Esophagus squamous epithelium (tissue), 5 donors: ENCODE measurements at regions not wholly inside any gene's neighbourhood (a gene's known extent, or its start where the extent isn't known, plus 50 kb on each side); places are given as distances from the start of the nearest gene placed in this dataset.

ENCODE experiments used
- DNase-seq: peaks from one replicate; lab custom pipeline; 2025; lab: John Stamatoyannopoulos, UW
- H3K27ac ChIP-seq, 4 donors: fragments of 200-600 bp; sonication (generic); one replicate each; pipeline ENCODE4 v1.5.1; 2016 to 2019; ENCODE audit warnings: mild to moderate bottlenecking in 1 of 4
- H3K27me3 ChIP-seq, 4 donors: fragments of 200-600 bp; sonication (generic); 1 replicate in 3 of 4; 2 replicates in 1 of 4; pipeline versions ENCODE4 v1.5.1 to v1.6.0; 2017 to 2021; ENCODE audit warnings: antibody characterized with exemption in 1 of 4
- H3K36me3 ChIP-seq, 3 donors: fragments of 200-600 bp; sonication (generic); one replicate each; pipeline ENCODE4 v1.5.1; 2016 to 2019
- H3K4me1 ChIP-seq, 3 donors: fragments of 200-600 bp; sonication (generic); one replicate each; pipeline ENCODE4 v1.5.1; 2017 to 2019
- H3K4me3 ChIP-seq, 4 donors: fragments of 200-600 bp; sonication (generic); 1 replicate in 3 of 4; 2 replicates in 1 of 4; pipeline ENCODE4 v1.5.1; 2016 to 2019; ENCODE audit warnings: mild to moderate bottlenecking in 2 of 4, moderate library complexity in 1 of 4
- H3K9me3 ChIP-seq, 3 donors: fragments of 200-600 bp; sonication (generic); one replicate each; pipeline ENCODE4 v1.5.1; 2016 to 2019
- POLR2A ChIP-seq, 4 donors: fragments of 450-650 bp; IDR thresholded peaks; one replicate each; pipeline ENCODE4 v1.6.1; 2017; ENCODE audit warnings: antibody characterized with exemption in 4 of 4, mild to moderate bottlenecking in 4 of 4, moderate library complexity in 3 of 4
- WGBS, 2 donors: methylation state at CpG; one replicate each; pipeline ENCODE4 v1.1.5; 2018; 5-methylcytosine and 5-hydroxymethylcytosine counted together
- intact Hi-C: fragments of 100-400 bp; cut with DNase I; formaldehyde crosslinking; loops from one replicate; pipeline ENCODE4 v1.15.0; 2022
- TF ChIP-seq, protein P1 (sequence below), 6 experiments: fragments of 450-650 bp in 4 of 6; fragments of 200-600 bp in 2 of 6; sonication (generic) in 2 of 6; IDR thresholded peaks; one replicate each; pipeline ENCODE4 v1.5.1; 2016 to 2019; ENCODE audit warnings: antibody characterized with exemption in 6 of 6, mild to moderate bottlenecking in 4 of 6, moderate library complexity in 4 of 6
- donor health status: DM: yes; HTN: yes; CAD: no.

DNA sequence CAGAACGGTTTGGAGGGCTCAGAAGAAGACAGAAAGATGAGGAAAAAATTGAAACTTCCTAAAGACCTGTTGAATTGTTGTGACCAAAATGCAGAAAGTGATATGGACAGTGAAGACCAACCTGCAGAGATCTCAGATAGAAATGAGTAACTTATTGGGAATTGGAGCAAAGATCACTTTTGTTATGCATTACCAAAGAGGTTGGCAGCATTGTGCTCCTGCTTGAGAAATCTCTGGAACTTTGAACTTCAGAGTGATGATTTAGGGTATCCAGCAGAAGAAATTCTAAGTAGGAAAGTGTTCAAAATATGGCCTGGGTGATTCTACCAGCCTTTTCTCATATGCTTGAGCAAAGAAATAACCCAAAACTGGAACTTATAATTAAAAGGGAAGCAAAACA is 136.0 kb downstream of the GJA1 start:
- intact Hi-C loops = no loop called here
- H3K27me3 ChIP-seq = no peaks in the 10 kb centered on the region
- no peak overlapping the region for H3K27ac ChIP-seq
- no peaks in the 10 kb centered on the region for H3K9me3 ChIP-seq
- WGBS, 2 donors = 63 to 75% methylated on average over 1 of the region's 1 CpG
- TF ChIP-seq, protein P1, sequence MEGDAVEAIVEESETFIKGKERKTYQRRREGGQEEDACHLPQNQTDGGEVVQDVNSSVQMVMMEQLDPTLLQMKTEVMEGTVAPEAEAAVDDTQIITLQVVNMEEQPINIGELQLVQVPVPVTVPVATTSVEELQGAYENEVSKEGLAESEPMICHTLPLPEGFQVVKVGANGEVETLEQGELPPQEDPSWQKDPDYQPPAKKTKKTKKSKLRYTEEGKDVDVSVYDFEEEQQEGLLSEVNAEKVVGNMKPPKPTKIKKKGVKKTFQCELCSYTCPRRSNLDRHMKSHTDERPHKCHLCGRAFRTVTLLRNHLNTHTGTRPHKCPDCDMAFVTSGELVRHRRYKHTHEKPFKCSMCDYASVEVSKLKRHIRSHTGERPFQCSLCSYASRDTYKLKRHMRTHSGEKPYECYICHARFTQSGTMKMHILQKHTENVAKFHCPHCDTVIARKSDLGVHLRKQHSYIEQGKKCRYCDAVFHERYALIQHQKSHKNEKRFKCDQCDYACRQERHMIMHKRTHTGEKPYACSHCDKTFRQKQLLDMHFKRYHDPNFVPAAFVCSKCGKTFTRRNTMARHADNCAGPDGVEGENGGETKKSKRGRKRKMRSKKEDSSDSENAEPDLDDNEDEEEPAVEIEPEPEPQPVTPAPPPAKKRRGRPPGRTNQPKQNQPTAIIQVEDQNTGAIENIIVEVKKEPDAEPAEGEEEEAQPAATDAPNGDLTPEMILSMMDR (IDR thresholded peaks at IDR 0.05) = no peak
- TF ChIP-seq POLR2A (IDR thresholded peaks at IDR 0.05) = no peak
- DNase-seq = no peak
- no peak overlapping the region for H3K4me3 ChIP-seq
- H3K36me3 ChIP-seq = no peaks in the 10 kb centered on the region
- peaks cover 0 to 6% (median 0%) of the 10 kb centered on the region in 3 donors for H3K4me1 ChIP-seq

DNA sequence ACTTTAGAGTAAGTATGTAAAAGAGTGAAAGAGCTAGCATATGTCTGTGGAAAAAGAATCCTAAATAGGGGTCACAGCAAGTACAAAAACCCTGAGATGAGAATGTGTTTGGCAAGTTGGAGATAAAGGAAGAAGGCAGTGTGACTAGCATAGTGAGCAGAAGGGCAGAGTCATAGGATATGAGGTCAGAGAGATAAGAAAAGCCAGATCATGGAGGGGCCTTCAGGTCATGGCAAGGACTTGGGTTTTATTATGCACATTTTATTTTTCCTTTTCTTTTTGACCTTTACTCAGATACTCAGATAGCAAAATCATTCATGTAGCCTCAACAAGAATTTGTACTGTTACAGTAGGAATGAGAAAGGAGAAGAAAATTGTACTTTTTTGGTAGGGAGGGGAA is 138.0 kb downstream of the GJA1 start:
- H3K4me1 ChIP-seq = peaks cover 0 to 6% (median 0%) of the 10 kb centered on the region in 3 donors
- no peak overlapping the region for H3K4me3 ChIP-seq
- no peaks in the 10 kb centered on the region for H3K27me3 ChIP-seq
- no peaks in the 10 kb centered on the region for H3K9me3 ChIP-seq
- H3K36me3 ChIP-seq = no peaks in the 10 kb centered on the region
- TF ChIP-seq, protein P1 (IDR thresholded peaks at IDR 0.05) = no peak
- no peak for TF ChIP-seq POLR2A (IDR thresholded peaks at IDR 0.05)
- H3K27ac ChIP-seq = no peak overlapping the region
- DNase-seq = no peak
- intact Hi-C loops = no loop called here

DNA sequence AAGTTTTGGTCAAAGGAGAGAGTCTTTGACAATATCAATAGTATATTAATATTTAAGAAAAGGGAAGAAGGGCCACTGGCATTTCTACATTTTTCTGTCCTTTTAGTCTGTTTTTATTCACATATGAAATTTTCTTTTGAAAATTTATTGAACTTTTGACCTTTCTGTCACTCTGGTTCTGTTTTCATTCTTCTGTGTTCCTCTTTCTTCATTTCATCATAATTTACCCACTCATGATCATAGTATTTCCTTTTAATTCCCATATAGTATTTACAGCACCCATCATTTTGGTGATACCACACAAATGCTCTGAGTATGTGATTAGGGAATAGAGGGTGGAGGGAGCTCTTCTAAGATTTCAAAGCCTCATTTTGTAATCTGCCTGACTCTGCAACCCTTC is 142.8 kb downstream of the GJA1 start:
- Histone ChIP-seq H3K4me1 (peaks cover 0 to 6% (median 0%) of the 10 kb centered on the region in 3 donors), H3K27ac (no peak overlapping the region), H3K36me3 (no peaks in the 10 kb centered on the region), H3K4me3 (no peak overlapping the region), H3K27me3 (no peaks in the 10 kb centered on the region), H3K9me3 (no peaks in the 10 kb centered on the region)
- intact Hi-C loops = no loop called here
- no peak for DNase-seq
- TF ChIP-seq, protein P1 (IDR thresholded peaks at IDR 0.05) = no peak
- TF ChIP-seq POLR2A (IDR thresholded peaks at IDR 0.05) = no peak

DNA sequence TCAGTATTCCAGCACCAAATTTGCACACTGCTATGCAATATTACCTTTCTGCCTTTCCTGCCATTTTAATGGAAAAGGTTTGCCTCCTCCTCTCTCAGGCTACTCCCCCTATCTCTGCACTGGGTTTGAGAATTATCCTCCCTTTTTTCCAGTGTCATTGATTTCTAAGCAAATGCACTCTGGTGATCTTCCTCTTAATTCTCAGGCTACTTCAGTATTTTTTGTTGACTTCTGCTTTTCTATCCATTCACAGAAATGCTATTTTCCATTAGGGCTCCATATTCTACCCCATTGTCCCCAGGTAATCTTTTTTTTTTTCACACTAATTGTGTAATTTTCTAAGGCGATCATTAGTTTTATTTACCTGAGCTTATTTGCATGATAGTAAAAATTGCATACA is 144.0 kb downstream of the GJA1 start:
- Histone ChIP-seq H3K4me3 (no peak overlapping the region), H3K9me3 (no peaks in the 10 kb centered on the region), H3K27me3 (no peaks in the 10 kb centered on the region), H3K4me1 (no peaks in the 10 kb centered on the region), H3K27ac (no peak overlapping the region), H3K36me3 (no peaks in the 10 kb centered on the region)
- DNase-seq = no peak
- TF ChIP-seq, protein P1 (IDR thresholded peaks at IDR 0.05) = no peak
- TF ChIP-seq POLR2A (IDR thresholded peaks at IDR 0.05) = no peak
- intact Hi-C loops = no loop called here
- 73 to 100% methylated on average over 1 of the region's 1 CpG for WGBS, 2 donors

DNA sequence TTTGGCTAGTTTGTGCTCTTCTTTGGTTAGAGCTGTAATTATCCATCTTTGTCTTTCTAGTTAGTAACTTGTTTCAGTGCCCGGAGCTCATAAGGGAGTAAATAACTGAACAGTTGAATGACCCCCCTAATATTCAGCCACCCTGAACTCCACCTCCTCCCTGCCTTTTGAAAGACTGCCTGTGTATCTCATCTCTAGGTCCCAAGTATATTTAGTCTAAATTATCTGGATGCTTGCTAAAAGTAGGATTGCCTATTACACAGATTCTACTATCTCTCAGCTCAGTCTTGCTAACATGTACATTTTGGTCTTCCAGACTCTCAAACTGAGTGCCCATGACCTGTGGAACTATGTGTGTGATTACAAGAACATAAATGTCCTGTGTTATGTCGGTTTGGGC is 145.9 kb downstream of the GJA1 start:
- Histone ChIP-seq H3K4me3 (no peak overlapping the region), H3K4me1 (peaks cover 0 to 7% (median 0%) of the 10 kb centered on the region in 3 donors), H3K27ac (no peak overlapping the region), H3K27me3 (no peaks in the 10 kb centered on the region), H3K9me3 (no peaks in the 10 kb centered on the region), H3K36me3 (no peaks in the 10 kb centered on the region)
- intact Hi-C loops = no loop called here
- DNase-seq = no peak
- TF ChIP-seq, protein P1 (IDR thresholded peaks at IDR 0.05) = no peak
- no peak for TF ChIP-seq POLR2A (IDR thresholded peaks at IDR 0.05)
- WGBS, 2 donors = 54 to 60% methylated on average over 2 of the region's 2 CpGs
